Lung (tissue), 11 donors: ENCODE measurements at regions not wholly inside any gene's neighbourhood (a gene's known extent, or its start where the extent isn't known, plus 50 kb on each side); places are given as distances from the start of the nearest gene placed in this dataset.

Experiments
- ATAC-seq: fragments of 200-7000 bp; cut with Tn5 transposase; one replicate; pipeline ENCODE4 v1.9.1; 2020; ENCODE audit warnings: moderate number of reproducible peaks; ENCODE audit not compliant: insufficient read depth, low FRiP score
- DNase-seq, 3 donors: peaks; one replicate each; pipeline ENCODE4 v3.0.0-alpha.2; 2013 to 2017
- H3K27ac ChIP-seq, 2 donors: one replicate each; pipeline ENCODE4 v1.5.1; 2013; ENCODE audit warnings: mild to moderate bottlenecking in 2 of 2, moderate library complexity in 2 of 2, control low read depth in 1 of 2, inconsistent platforms in 1 of 2, low read depth in 1 of 2, low read length in 1 of 2
- H3K27me3 ChIP-seq, 3 donors: one replicate each; pipeline ENCODE4 v1.5.1; 2013; ENCODE audit warnings: low read length in 2 of 3; ENCODE audit not compliant: control insufficient read depth in 3 of 3, insufficient read depth in 3 of 3
- H3K36me3 ChIP-seq, 4 donors: one replicate each; pipeline ENCODE4 v1.5.1; 2013; ENCODE audit warnings: low read length in 4 of 4, mild to moderate bottlenecking in 1 of 4, moderate library complexity in 1 of 4; ENCODE audit not compliant: control insufficient read depth in 4 of 4, insufficient read depth in 4 of 4
- H3K4me1 ChIP-seq, 5 donors: one replicate each; pipeline ENCODE4 v1.5.1; 2013; ENCODE audit warnings: low read length in 5 of 5, mild to moderate bottlenecking in 2 of 5, moderate library complexity in 1 of 5; ENCODE audit not compliant: control insufficient read depth in 5 of 5, insufficient read depth in 5 of 5
- H3K4me3 ChIP-seq: one replicate; pipeline ENCODE4 v1.5.1; 2013; ENCODE audit warnings: mild to moderate bottlenecking, control low read depth, moderate library complexity
- H3K9ac ChIP-seq, 2 donors: one replicate each; pipeline ENCODE4 v1.5.1; 2013; ENCODE audit warnings: low read length in 2 of 2, control low read depth in 1 of 2; ENCODE audit not compliant: insufficient read depth in 1 of 2
- H3K9me3 ChIP-seq, 4 donors: one replicate each; pipeline ENCODE4 v1.5.1; 2013; ENCODE audit warnings: low read length in 3 of 4, mild to moderate bottlenecking in 1 of 4, moderate library complexity in 1 of 4; ENCODE audit not compliant: control insufficient read depth in 4 of 4, insufficient read depth in 3 of 4
- WGBS, 2 donors: extraction: QIAGEN DNeasy Blood & Tissue Kit; methylation state at CpG; one replicate each; pipeline ENCODE4 v1.1.7; 2013; 5-methylcytosine and 5-hydroxymethylcytosine counted together
- TF ChIP-seq, protein P1 (sequence below): IDR thresholded peaks from 2 replicates; pipeline ENCODE4 v1.5.1; 2012; ENCODE audit warnings: mild to moderate bottlenecking; ENCODE audit errors: control extremely low read depth, extremely low read depth
- donor health status: control.
- donor health status: control.
- donor health status: Bipolar disorder and iron deficiency.
- donor health status: healthy.
- donor health status: DM: yes; HTN: yes; CAD: no.

DNA sequence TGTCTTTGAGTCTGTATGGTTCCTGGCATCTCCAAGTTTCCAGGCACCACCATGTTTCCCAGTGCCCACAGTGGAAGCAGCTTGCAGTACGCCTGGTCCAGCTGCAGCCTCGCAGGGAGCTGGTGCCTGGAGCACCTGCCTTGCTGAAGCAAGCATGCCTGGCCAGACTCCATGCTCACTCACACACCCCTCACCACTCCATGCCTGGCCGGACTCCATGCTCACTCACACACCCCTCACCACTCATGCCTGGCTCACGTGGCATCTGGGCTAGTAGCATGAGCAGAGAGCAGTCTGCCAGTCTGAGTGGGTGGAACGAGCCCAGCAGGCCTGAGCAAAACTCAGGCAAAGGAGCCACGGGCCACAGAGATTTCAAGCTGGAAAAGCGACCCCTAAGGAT lies 214.3 kb downstream of the TFAP2C start:
- Histone ChIP-seq H3K9me3 (peaks cover 0 to 2% (median 0%) of the 10 kb centered on the region in 4 donors), H3K36me3 (no peaks in the 10 kb centered on the region), H3K4me3 (no peak overlapping the region), H3K27me3 (peaks cover 0 to 6% (median 0%) of the 10 kb centered on the region in 3 donors), H3K27ac (no peak overlapping the region), H3K9ac (no peak overlapping the region), H3K4me1 (no peaks in the 10 kb centered on the region)
- ATAC-seq, result no peak
- no peak for DNase-seq
- TF ChIP-seq, protein P1, sequence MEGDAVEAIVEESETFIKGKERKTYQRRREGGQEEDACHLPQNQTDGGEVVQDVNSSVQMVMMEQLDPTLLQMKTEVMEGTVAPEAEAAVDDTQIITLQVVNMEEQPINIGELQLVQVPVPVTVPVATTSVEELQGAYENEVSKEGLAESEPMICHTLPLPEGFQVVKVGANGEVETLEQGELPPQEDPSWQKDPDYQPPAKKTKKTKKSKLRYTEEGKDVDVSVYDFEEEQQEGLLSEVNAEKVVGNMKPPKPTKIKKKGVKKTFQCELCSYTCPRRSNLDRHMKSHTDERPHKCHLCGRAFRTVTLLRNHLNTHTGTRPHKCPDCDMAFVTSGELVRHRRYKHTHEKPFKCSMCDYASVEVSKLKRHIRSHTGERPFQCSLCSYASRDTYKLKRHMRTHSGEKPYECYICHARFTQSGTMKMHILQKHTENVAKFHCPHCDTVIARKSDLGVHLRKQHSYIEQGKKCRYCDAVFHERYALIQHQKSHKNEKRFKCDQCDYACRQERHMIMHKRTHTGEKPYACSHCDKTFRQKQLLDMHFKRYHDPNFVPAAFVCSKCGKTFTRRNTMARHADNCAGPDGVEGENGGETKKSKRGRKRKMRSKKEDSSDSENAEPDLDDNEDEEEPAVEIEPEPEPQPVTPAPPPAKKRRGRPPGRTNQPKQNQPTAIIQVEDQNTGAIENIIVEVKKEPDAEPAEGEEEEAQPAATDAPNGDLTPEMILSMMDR, result no peak
- 66 to 74% methylated on average over 7 of the region's 7 CpGs for WGBS, 2 donors

DNA sequence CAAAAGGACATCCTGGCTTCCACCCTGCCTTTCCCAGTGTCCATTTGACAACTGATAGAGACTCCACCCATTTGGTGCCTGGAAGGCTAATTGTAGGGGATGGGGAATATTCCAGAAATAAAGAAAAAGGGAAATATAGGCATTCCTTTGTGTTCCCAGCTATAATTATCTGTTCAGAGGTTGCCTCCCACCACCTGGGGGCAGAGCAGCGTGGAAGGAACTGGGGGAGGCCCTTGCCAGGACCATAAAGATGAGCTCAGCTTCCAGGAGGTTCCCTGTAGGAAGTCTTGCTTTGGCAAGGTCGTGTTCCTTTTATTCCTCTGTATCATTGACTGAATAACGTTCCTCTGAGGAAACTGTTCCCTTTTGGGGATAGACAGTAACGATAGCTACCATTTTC lies 214.7 kb downstream of the TFAP2C start:
- TF ChIP-seq, protein P1, result no peak
- no peaks in the 10 kb centered on the region for H3K4me1 ChIP-seq
- peaks cover 0 to 2% (median 0%) of the 10 kb centered on the region in 4 donors for H3K9me3 ChIP-seq
- DNase-seq (no peak), ATAC-seq (no peak)
- H3K36me3 ChIP-seq, result no peaks in the 10 kb centered on the region
- no peak overlapping the region for H3K4me3 ChIP-seq
- H3K27me3 ChIP-seq, result peaks cover 0 to 6% (median 0%) of the 10 kb centered on the region in 3 donors
- H3K9ac ChIP-seq, result no peak overlapping the region
- no peak overlapping the region for H3K27ac ChIP-seq
- 56 to 58% methylated on average over 4 of the region's 4 CpGs for WGBS, 2 donors

DNA sequence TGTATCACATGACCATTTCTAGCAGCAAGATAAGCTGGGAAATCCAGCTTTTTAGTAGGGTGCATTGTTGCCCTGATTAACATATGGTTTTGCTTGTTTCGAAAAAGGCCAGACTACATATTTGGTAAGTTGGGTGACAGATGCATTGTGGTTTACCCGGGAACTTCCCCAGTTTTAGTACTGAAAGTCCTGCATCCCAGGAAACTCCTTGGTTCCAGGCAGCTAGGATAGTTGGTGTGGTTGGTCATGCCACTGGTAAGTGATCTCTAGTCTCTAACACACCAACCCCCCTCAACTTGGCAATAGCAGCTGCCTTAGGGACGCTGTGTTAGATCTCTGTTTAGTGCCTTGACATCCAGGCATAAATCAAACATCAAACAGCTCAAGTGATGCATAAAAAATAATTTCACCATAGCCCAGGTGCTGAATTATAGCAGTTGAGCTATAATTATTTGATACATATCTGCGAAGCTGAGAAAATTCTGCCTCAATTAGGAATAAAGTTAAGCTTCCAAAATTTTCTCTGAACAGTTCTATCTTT lies 216.5 kb downstream of the TFAP2C start:
- WGBS, 2 donors, result 70 to 72% methylated on average over 4 of the region's 4 CpGs
- TF ChIP-seq, protein P1, result no peak

DNA sequence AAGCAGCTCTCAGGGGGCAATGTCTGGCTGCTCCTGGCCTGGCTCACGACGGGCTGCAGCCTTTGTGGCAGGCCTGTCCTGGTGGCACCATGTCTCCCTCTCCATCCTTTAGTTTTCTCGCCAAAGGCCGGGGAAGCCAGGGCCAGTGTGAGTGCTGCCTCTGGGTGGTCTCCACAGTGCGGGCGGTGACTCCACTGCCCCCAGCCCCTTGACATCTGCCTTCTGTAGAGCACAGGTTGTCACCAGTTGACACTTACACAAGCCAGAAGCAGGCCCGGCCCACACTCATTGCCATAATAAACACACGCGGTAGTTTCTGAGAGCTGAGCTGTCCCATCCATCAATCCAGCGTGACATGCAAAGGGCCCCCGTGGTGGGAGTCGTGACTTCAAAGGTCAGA lies 219.5 kb downstream of the TFAP2C start:
- TF ChIP-seq, protein P1, result no peak
- Histone ChIP-seq H3K9ac (no peak overlapping the region), H3K27me3 (peaks cover 0 to 10% (median 0%) of the 10 kb centered on the region in 3 donors), H3K36me3 (no peaks in the 10 kb centered on the region), H3K27ac (no peak overlapping the region), H3K9me3 (peaks cover 0 to 2% (median 0%) of the 10 kb centered on the region in 4 donors), H3K4me3 (no peak overlapping the region), H3K4me1 (no peaks in the 10 kb centered on the region)
- DNase-seq, result no peak
- WGBS, 2 donors, result 34 to 36% methylated on average over 12 of the region's 12 CpGs
- no peak for ATAC-seq

More for the DNA sequence above, 216.5 kb downstream of the TFAP2C start:
- H3K9me3 ChIP-seq, result peaks cover 0 to 2% (median 0%) of the 10 kb centered on the region in 4 donors
- no peaks in the 10 kb centered on the region for H3K36me3 ChIP-seq
- H3K27ac ChIP-seq, result no peak overlapping the region
- no peak overlapping the region for H3K9ac ChIP-seq
- no peak for ATAC-seq
- DNase-seq, result no peak
- H3K4me1 ChIP-seq, result no peaks in the 10 kb centered on the region
- no peak overlapping the region for H3K4me3 ChIP-seq
- peaks cover 0 to 10% (median 0%) of the 10 kb centered on the region in 3 donors for H3K27me3 ChIP-seq
